H1 (cell line): ENCODE measurements at regions not wholly inside any gene's neighbourhood (a gene's known extent, or its start where the extent isn't known, plus 50 kb on each side); places are given as distances from the start of the nearest gene placed in this dataset.

Experiments
- CTCF ChIA-PET: fragments of 300-600 bp; sonication (Branson Sonifier 250); formaldehyde crosslinking; loops from one replicate; lab custom pipeline; 2021; ENCODE audit not compliant: partially characterized antibody; lab: Charles Lee
- POLR2A ChIA-PET: fragments of 300-600 bp; sonication (Branson Sonifier 250); formaldehyde crosslinking; loops from one replicate; lab custom pipeline; 2021; ENCODE audit warnings: inconsistent platforms; ENCODE audit not compliant: partially characterized antibody; lab: Charles Lee
- DNase-seq, 2 experiments: peaks; one replicate each; pipeline versions ENCODE4 v3.0.0 to v3.0.0-alpha.2; 2010 to 2022; ENCODE audit warnings: low spot score in 2 of 2, low read depth in 1 of 2, mixed read lengths in 1 of 2
- FAIRE-seq: peaks from 2 replicates; lab custom pipeline; 2011; peaks lifted over from hg19 to GRCh38; lab: Jason Lieb, UNC
- H2AFZ ChIP-seq: 2 replicates; pipeline ENCODE4 v1.8.1; 2012; ENCODE audit warnings: low read length, inconsistent platforms
- H2AK5ac ChIP-seq: 2 replicates; pipeline ENCODE4 v1.6.1; 2013; ENCODE audit warnings: low read depth, low read length
- H2BK120ac ChIP-seq: replicated peaks from 2 replicates; pipeline ENCODE3; 2013; ENCODE audit warnings: low read depth, low read length, inconsistent platforms
- H2BK12ac ChIP-seq: 2 replicates; pipeline ENCODE4 v1.6.1; 2013; ENCODE audit warnings: low read depth, low read length
- H2BK15ac ChIP-seq: 2 replicates; pipeline ENCODE4 v1.6.1; 2013; ENCODE audit warnings: low read length
- H2BK20ac ChIP-seq: 2 replicates; pipeline ENCODE4 v1.6.1; 2013; ENCODE audit warnings: low read length
- H2BK5ac ChIP-seq: 2 replicates; pipeline ENCODE4 v1.6.1; 2013; ENCODE audit warnings: low read depth, low read length
- H3K14ac ChIP-seq: 2 replicates; pipeline ENCODE4 v1.6.1; 2013; ENCODE audit warnings: inconsistent platforms; ENCODE audit not compliant: insufficient read length
- H3K18ac ChIP-seq: 2 replicates; pipeline ENCODE4 v1.6.1; 2013; ENCODE audit warnings: low read length; ENCODE audit errors: extremely low read depth
- H3K23ac ChIP-seq: 2 replicates; pipeline ENCODE4 v1.6.1; 2013; ENCODE audit warnings: inconsistent platforms; ENCODE audit not compliant: insufficient read length
- H3K23me2 ChIP-seq: 2 replicates; pipeline ENCODE4 v1.6.1; 2013; ENCODE audit warnings: low read depth, low read length
- H3K27ac ChIP-seq: 2 replicates; pipeline ENCODE4 v1.6.1; 2011; ENCODE audit warnings: low read depth, low read length, inconsistent platforms
- H3K27me3 ChIP-seq, 4 experiments: replicated peaks in 1 of 4; 1 replicate in 1 of 4; 2 replicates in 3 of 4; pipeline versions ENCODE4 v1.6.1 to v1.8.1; 2011 to 2013; ENCODE audit warnings: low read length in 3 of 4, mild to moderate bottlenecking in 3 of 4, inconsistent platforms in 2 of 4, mixed read lengths in 2 of 4, moderate library complexity in 1 of 4; ENCODE audit not compliant: control insufficient read depth in 3 of 4, insufficient read depth in 3 of 4; ENCODE audit errors: extremely low read depth in 1 of 4
- H3K36me3 ChIP-seq, 4 experiments: 2 replicates each; pipeline versions ENCODE4 v1.6.1 to v1.8.1; 2011 to 2013; ENCODE audit warnings: mild to moderate bottlenecking in 4 of 4, low read length in 3 of 4, moderate library complexity in 2 of 4, control low read depth in 1 of 4, inconsistent platforms in 1 of 4; ENCODE audit not compliant: insufficient read depth in 4 of 4, control insufficient read depth in 2 of 4
- H3K4ac ChIP-seq: replicated peaks from 2 replicates; pipeline ENCODE3; 2013; ENCODE audit warnings: low read length, low read depth, mixed read lengths, inconsistent platforms; ENCODE audit not compliant: insufficient read length
- H3K4me1 ChIP-seq, 4 experiments: replicated peaks in 1 of 4; 1 replicate in 1 of 4; 2 replicates in 3 of 4; pipeline versions ENCODE4 v1.6.1 to v1.8.1; 2011 to 2013; ENCODE audit warnings: low read length in 3 of 4, inconsistent platforms in 2 of 4, mixed read lengths in 1 of 4; ENCODE audit not compliant: insufficient read depth in 4 of 4, control insufficient read depth in 3 of 4
- H3K4me2 ChIP-seq, 2 experiments: 2 replicates each; pipeline versions ENCODE4 v1.6.1 to v1.8.1; 2011 to 2013; ENCODE audit warnings: low read depth in 2 of 2, low read length in 2 of 2, control low read depth in 1 of 2, inconsistent platforms in 1 of 2, mild to moderate bottlenecking in 1 of 2; ENCODE audit not compliant: insufficient read depth in 1 of 2
- H3K4me3 ChIP-seq, 4 experiments: fragments of 200-600, 300-600 bp in 1 of 4; sonication (generic), shearing (Covaris generic), sonication (Bioruptor Twin) in 1 of 4; 2 replicates each; pipeline versions ENCODE4 v1.5.1 to v1.8.1; 2011 to 2016; ENCODE audit warnings: low read length in 4 of 4, low read depth in 3 of 4, control low read depth in 2 of 4, inconsistent platforms in 2 of 4, mild to moderate bottlenecking in 2 of 4, mixed read lengths in 1 of 4, moderate library complexity in 1 of 4; ENCODE audit not compliant: insufficient read depth in 2 of 4; ENCODE audit errors: extremely low read depth in 1 of 4
- H3K56ac ChIP-seq: replicated peaks from 2 replicates; pipeline ENCODE3; 2013; ENCODE audit warnings: low read depth, mild to moderate bottlenecking, mixed read lengths, low read length, inconsistent platforms; ENCODE audit not compliant: insufficient read length
- H3K79me1 ChIP-seq: 2 replicates; pipeline ENCODE4 v1.6.1; 2013; ENCODE audit warnings: low read depth, low read length, control low read depth
- H3K79me2 ChIP-seq, 2 experiments: 2 replicates each; pipeline versions ENCODE4 v1.6.1 to v1.8.1; 2012 to 2013; ENCODE audit warnings: low read length in 2 of 2, mild to moderate bottlenecking in 2 of 2, inconsistent platforms in 1 of 2; ENCODE audit not compliant: insufficient read depth in 2 of 2, control insufficient read depth in 1 of 2
- H3K9ac ChIP-seq, 4 experiments: replicated peaks in 1 of 4; 1 replicate in 1 of 4; 2 replicates in 3 of 4; pipeline versions ENCODE4 v1.6.1 to v1.8.1; 2011 to 2013; ENCODE audit warnings: low read depth in 3 of 4, low read length in 3 of 4, control low read depth in 2 of 4, mild to moderate bottlenecking in 2 of 4, moderate library complexity in 2 of 4, inconsistent platforms in 1 of 4; ENCODE audit errors: extremely low read depth in 1 of 4
- H3K9me3 ChIP-seq, 2 experiments: 2 replicates each; pipeline versions ENCODE4 v1.6.1 to v1.8.1; 2012 to 2013; ENCODE audit warnings: mild to moderate bottlenecking in 2 of 2, moderate library complexity in 2 of 2, control low read depth in 1 of 2, inconsistent platforms in 1 of 2, low read depth in 1 of 2, low read length in 1 of 2, mixed read lengths in 1 of 2; ENCODE audit not compliant: insufficient read depth in 2 of 2
- H4K20me1 ChIP-seq, 2 experiments: replicated peaks in 1 of 2; 2 replicates each; pipeline versions ENCODE3 to v1.8.1; 2011 to 2013; ENCODE audit warnings: inconsistent platforms in 2 of 2, low read length in 2 of 2, mild to moderate bottlenecking in 1 of 2; ENCODE audit not compliant: insufficient read depth in 2 of 2, control insufficient read depth in 1 of 2
- H4K5ac ChIP-seq: 2 replicates; pipeline ENCODE4 v1.6.1; 2013; ENCODE audit warnings: low read length, low read depth, mixed read lengths, inconsistent platforms; ENCODE audit not compliant: insufficient read length
- H4K8ac ChIP-seq: 2 replicates; pipeline ENCODE4 v1.8.0; 2013; ENCODE audit warnings: mild to moderate bottlenecking, moderate library complexity, low read length, inconsistent platforms; ENCODE audit not compliant: insufficient read depth; ENCODE audit errors: extremely low read depth
- H4K91ac ChIP-seq: replicated peaks from 2 replicates; pipeline ENCODE3; 2013; ENCODE audit warnings: low read length, mixed read lengths, inconsistent platforms; ENCODE audit not compliant: insufficient read length
- BRCA1 ChIP-seq: IDR thresholded peaks from 2 replicates; pipeline ENCODE4 v1.6.1; 2012; ENCODE audit warnings: low read depth, low read length, improper control_type of control experiment
- CBX8 ChIP-seq: fragments of 300-800, 300-1000 bp; sonication (generic); IDR thresholded peaks from 2 replicates; pipeline ENCODE4 v1.7.1; 2016; ENCODE audit warnings: low read depth, low read length, borderline replicate concordance
- KDM4A ChIP-seq: IDR thresholded peaks from one replicate; pipeline ENCODE4 v1.7.1; 2012; ENCODE audit warnings: low read depth, mild to moderate bottlenecking, moderate library complexity, low read length, inconsistent platforms; ENCODE audit not compliant: severe bottlenecking
- KDM5A ChIP-seq: fragments of 200-600 bp; IDR thresholded peaks from 2 replicates; pipeline ENCODE4 v1.7.1; 2012; ENCODE audit warnings: mild to moderate bottlenecking, low read length, inconsistent platforms, mixed read lengths
- PHF8 ChIP-seq: fragments of 200-600 bp; sonication (generic); conservative IDR thresholded peaks from 2 replicates; pipeline ENCODE4 v1.7.1; 2012; ENCODE audit warnings: low read depth, mild to moderate bottlenecking, inconsistent platforms, low read length, moderate library complexity
- POLR2A ChIP-seq, 2 experiments: IDR thresholded peaks; 1 replicate in 1 of 2; 2 replicates in 1 of 2; pipeline ENCODE4 v1.6.1; 2011; ENCODE audit warnings: low read depth in 2 of 2, low read length in 2 of 2, mild to moderate bottlenecking in 2 of 2; ENCODE audit errors: control extremely low read depth in 1 of 2
- RXRA ChIP-seq: IDR thresholded peaks from 2 replicates; pipeline ENCODE4 v1.6.1; 2011; ENCODE audit warnings: low read depth, mild to moderate bottlenecking, low read length, moderate library complexity; ENCODE audit not compliant: insufficient read depth
- YY1 ChIP-seq: IDR thresholded peaks from 2 replicates; pipeline ENCODE4 v1.6.1; 2011; ENCODE audit warnings: low read depth, mild to moderate bottlenecking, low read length
- ZNF274 ChIP-seq: IDR thresholded peaks from 2 replicates; pipeline ENCODE4 v1.7.0; 2012; ENCODE audit warnings: low read length, borderline replicate concordance; ENCODE audit errors: extremely low read depth
- WGBS, 2 experiments: shearing (Covaris generic) in 1 of 2; methylation state at CpG; one replicate each; pipeline versions ENCODE4 v1.1.6 to v1.1.7; 2013 to 2015; ENCODE audit warnings: low lambda C conversion rate in 2 of 2, mixed read lengths in 2 of 2, inconsistent platforms in 1 of 2, low coverage in 1 of 2, missing lambda C conversion rate in 1 of 2; ENCODE audit not compliant: insufficient replicate concordance in 2 of 2, insufficient coverage in 1 of 2, insufficient read length in 1 of 2; ENCODE audit errors: extremely low coverage in 1 of 2, missing lambda C conversion rate in 1 of 2; 5-methylcytosine and 5-hydroxymethylcytosine counted together

DNA sequence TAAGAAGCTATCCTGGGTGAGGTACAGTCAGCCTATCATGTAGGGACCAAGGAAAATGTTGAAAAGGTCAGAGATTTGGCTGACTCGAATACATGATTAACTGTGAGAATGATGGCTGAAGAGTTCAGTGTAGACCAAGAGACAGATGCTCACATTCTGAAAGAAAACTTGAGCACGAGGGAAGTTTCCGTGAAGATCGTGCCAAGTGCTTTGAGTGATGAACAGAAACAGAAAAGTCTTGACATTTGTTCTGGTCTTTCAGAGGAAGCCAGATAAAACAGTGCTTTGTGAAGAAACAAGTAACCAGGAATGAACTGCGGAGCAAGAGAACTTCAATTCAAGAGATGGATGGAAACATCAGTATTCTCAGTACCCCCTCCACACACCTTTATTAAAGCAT lies 500.3 kb upstream of the SMIM21 start (continued):
- TF ChIP-seq KDM5A: no peak

DNA sequence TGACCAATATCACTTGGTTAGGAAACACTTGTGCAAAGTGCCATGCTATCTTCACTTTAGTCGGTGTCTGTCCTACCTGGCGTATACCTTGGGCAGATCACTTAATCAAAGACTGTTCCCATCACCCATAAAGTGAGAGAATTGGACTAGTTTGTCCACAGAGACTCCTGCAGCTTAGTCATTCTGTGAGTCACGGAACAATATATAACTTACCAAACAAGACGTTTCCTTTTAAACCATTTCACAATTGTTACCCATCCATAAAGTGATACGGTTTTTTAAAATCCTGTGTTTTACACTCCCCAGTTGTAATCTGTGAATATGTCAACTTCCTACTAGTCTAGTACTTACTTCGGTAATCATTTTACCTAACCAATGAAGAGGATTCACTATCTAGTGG lies 499.3 kb upstream of the SMIM21 start:
- no peak overlapping the region for H2BK120ac ChIP-seq
- H3K14ac ChIP-seq: no peak overlapping the region
- H3K4me2 ChIP-seq: no peak overlapping the region
- ChIA-PET POLR2A (no interaction called here), CTCF (no interaction called here)
- H2AK5ac ChIP-seq: no peak overlapping the region
- no peak overlapping the region for H3K9ac ChIP-seq
- no peak overlapping the region for H3K56ac ChIP-seq
- no peak for DNase-seq
- H4K8ac ChIP-seq: no peak overlapping the region
- H2BK15ac ChIP-seq: no peak overlapping the region
- no peaks in the 10 kb centered on the region for H4K20me1 ChIP-seq
- H4K5ac ChIP-seq: no peak overlapping the region
- H3K79me1 ChIP-seq: no peaks in the 10 kb centered on the region
- H2BK20ac ChIP-seq: no peak overlapping the region
- H3K27ac ChIP-seq: no peak overlapping the region
- no peak overlapping the region for H2AFZ ChIP-seq
- H2BK12ac ChIP-seq: no peak overlapping the region
- H3K27me3 ChIP-seq: no peaks in the 10 kb centered on the region; a peak in 1 of 7 replicates
- H4K91ac ChIP-seq: no peak overlapping the region
- no peak overlapping the region for H3K4me3 ChIP-seq
- H3K79me2 ChIP-seq: no peaks in the 10 kb centered on the region
- TF ChIP-seq BRCA1 (no peak), KDM5A (no peak), POLR2A (IDR thresholded peaks at IDR 0.05; ENCODE audit: control extremely low read depth in 1 of 2, low read depth in 2 of 2, low read length in 2 of 2) (no peak), RXRA (no peak), CBX8 (no peak), PHF8 (no peak), KDM4A (no peak), ZNF274 (no peak), YY1 (no peak)
- FAIRE-seq: no peak
- H3K36me3 ChIP-seq: no peaks in the 10 kb centered on the region
- WGBS, 2 experiments: 86% methylated on average over 6 of the region's 6 CpGs; no CpG with 5 or more reads in 1 of the 2 experiments
- no peak overlapping the region for H3K23ac ChIP-seq
- no peak overlapping the region for H3K4ac ChIP-seq
- no peaks in the 10 kb centered on the region for H3K23me2 ChIP-seq
- H3K4me1 ChIP-seq: no peaks in the 10 kb centered on the region
- no peak overlapping the region for H3K18ac ChIP-seq
- H3K9me3 ChIP-seq: no peaks in the 10 kb centered on the region
- H2BK5ac ChIP-seq: no peak overlapping the region
